KMS-11 (cell line): ENCODE measurements at regions not wholly inside any gene's neighbourhood (a gene's known extent, or its start where the extent isn't known, plus 50 kb on each side); places are given as distances from the start of the nearest gene placed in this dataset.

Experiments used
- H2AFZ ChIP-seq: fragments of 200-600 bp; sonication (generic); 2 replicates; pipeline ENCODE4 v1.6.1; 2016; ENCODE audit warnings: antibody characterized with exemption, mixed run types, low read depth
- H3K27ac ChIP-seq: fragments of 200-600 bp; sonication (generic); 2 replicates; pipeline ENCODE4 v1.6.1; 2016; ENCODE audit warnings: mild to moderate bottlenecking, mixed run types
- H3K27me3 ChIP-seq: fragments of 200-600 bp; sonication (generic); 2 replicates; pipeline ENCODE4 v1.6.1; 2017; ENCODE audit warnings: mild to moderate bottlenecking, low read depth, mixed run types, moderate library complexity; ENCODE audit not compliant: insufficient read depth
- H3K36me3 ChIP-seq: fragments of 200-600 bp; sonication (generic); 2 replicates; pipeline ENCODE4 v1.6.1; 2017; ENCODE audit warnings: mild to moderate bottlenecking, mixed run types; ENCODE audit not compliant: insufficient read depth
- H3K4me1 ChIP-seq: fragments of 200-600 bp; sonication (generic); 2 replicates; pipeline ENCODE4 v1.6.1; 2016; ENCODE audit warnings: mild to moderate bottlenecking, low read depth, mixed run types; ENCODE audit not compliant: poor library complexity, severe bottlenecking
- H3K4me2 ChIP-seq: fragments of 200-600 bp; sonication (generic); 2 replicates; pipeline ENCODE4 v1.7.0; 2016; ENCODE audit warnings: mild to moderate bottlenecking, mixed run types
- H3K4me3 ChIP-seq: fragments of 200-600 bp; sonication (generic); IDR thresholded peaks from 2 replicates; pipeline ENCODE4 v1.6.1; 2017; ENCODE audit warnings: low read depth, low read length, mixed read lengths; ENCODE audit not compliant: insufficient read depth
- H3K79me2 ChIP-seq: fragments of 200-600 bp; sonication (generic); 2 replicates; pipeline ENCODE4 v1.6.1; 2016; ENCODE audit warnings: low read depth, mixed run types; ENCODE audit not compliant: insufficient read depth
- H3K9ac ChIP-seq: fragments of 200-600 bp; sonication (generic); 2 replicates; pipeline ENCODE4 v1.6.1; 2016; ENCODE audit warnings: mild to moderate bottlenecking, mixed run types
- H4K20me1 ChIP-seq: fragments of 200-600 bp; sonication (generic); 2 replicates; pipeline ENCODE4 v1.6.1; 2016; ENCODE audit warnings: mild to moderate bottlenecking, mixed run types; ENCODE audit not compliant: insufficient read depth
- CTCF ChIP-seq: fragments of 200-600 bp; sonication (generic); conservative IDR thresholded peaks from 2 replicates; pipeline ENCODE4 v1.6.1; 2017; ENCODE audit warnings: low read depth, mild to moderate bottlenecking, antibody characterized with exemption, low read length, moderate library complexity, mixed read lengths

GRCh38 chr22:49587987-49588386, 239.7 kb downstream of the BRD1 start:
- Histone ChIP-seq H3K9ac (no peak overlapping the region), H2AFZ (no peak overlapping the region), H3K4me2 (no peak overlapping the region), H3K4me1 (no peaks in the 10 kb centered on the region), H4K20me1 (no peaks in the 10 kb centered on the region), H3K36me3 (no peaks in the 10 kb centered on the region), H3K79me2 (no peaks in the 10 kb centered on the region), H3K27me3 (no peaks in the 10 kb centered on the region; the same call in 1 of the 2 replicates), H3K4me3 (no peak overlapping the region), H3K27ac (no peak overlapping the region)
- no peak for TF ChIP-seq CTCF

GRCh38 chr22:49587421-49587820, 240.3 kb downstream of the BRD1 start:
- H3K9ac ChIP-seq, result no peak overlapping the region
- H3K27ac ChIP-seq, result no peak overlapping the region
- no peak overlapping the region for H3K4me2 ChIP-seq
- no peaks in the 10 kb centered on the region for H4K20me1 ChIP-seq
- no peaks in the 10 kb centered on the region for H3K4me1 ChIP-seq
- H3K79me2 ChIP-seq, result no peaks in the 10 kb centered on the region
- no peaks in the 10 kb centered on the region for H3K36me3 ChIP-seq
- H3K4me3 ChIP-seq, result no peak overlapping the region
- no peaks in the 10 kb centered on the region; the same call in 1 of the 2 replicates for H3K27me3 ChIP-seq
- no peak for TF ChIP-seq CTCF
- no peak overlapping the region for H2AFZ ChIP-seq

GRCh38 chr22:49586873-49587272, 240.8 kb downstream of the BRD1 start:
- no peak overlapping the region for H3K4me3 ChIP-seq
- TF ChIP-seq CTCF, result no peak
- no peak overlapping the region for H3K4me2 ChIP-seq
- H3K27ac ChIP-seq, result no peak overlapping the region
- H3K36me3 ChIP-seq, result no peaks in the 10 kb centered on the region
- H3K4me1 ChIP-seq, result no peaks in the 10 kb centered on the region
- H3K27me3 ChIP-seq, result no peaks in the 10 kb centered on the region; the same call in 1 of the 2 replicates
- no peaks in the 10 kb centered on the region for H3K79me2 ChIP-seq
- H2AFZ ChIP-seq, result no peak overlapping the region
- H3K9ac ChIP-seq, result no peak overlapping the region
- no peaks in the 10 kb centered on the region for H4K20me1 ChIP-seq

- no peak overlapping the region for H3K9ac ChIP-seq
- no peak overlapping the region for H2AFZ ChIP-seq
- H3K27me3 ChIP-seq, result no peaks in the 10 kb centered on the region; the same call in 1 of the 2 replicates
- H3K4me3 ChIP-seq, result no peak overlapping the region
- no peak overlapping the region for H3K27ac ChIP-seq
- no peaks in the 10 kb centered on the region for H3K36me3 ChIP-seq
- H4K20me1 ChIP-seq, result no peaks in the 10 kb centered on the region
- no peaks in the 10 kb centered on the region for H3K79me2 ChIP-seq
- no peak overlapping the region for H3K4me2 ChIP-seq
- no peak for TF ChIP-seq CTCF
- no peaks in the 10 kb centered on the region for H3K4me1 ChIP-seq
Measured at GRCh38 chr22:49586244-49586748, 241.4 kb downstream of the BRD1 start.
